ENCODE measurements at regions not wholly inside any gene's neighbourhood (a gene's known extent, or its start where the extent isn't known, plus 50 kb on each side); places are given as distances from the start of the nearest gene placed in this dataset.

DNA sequence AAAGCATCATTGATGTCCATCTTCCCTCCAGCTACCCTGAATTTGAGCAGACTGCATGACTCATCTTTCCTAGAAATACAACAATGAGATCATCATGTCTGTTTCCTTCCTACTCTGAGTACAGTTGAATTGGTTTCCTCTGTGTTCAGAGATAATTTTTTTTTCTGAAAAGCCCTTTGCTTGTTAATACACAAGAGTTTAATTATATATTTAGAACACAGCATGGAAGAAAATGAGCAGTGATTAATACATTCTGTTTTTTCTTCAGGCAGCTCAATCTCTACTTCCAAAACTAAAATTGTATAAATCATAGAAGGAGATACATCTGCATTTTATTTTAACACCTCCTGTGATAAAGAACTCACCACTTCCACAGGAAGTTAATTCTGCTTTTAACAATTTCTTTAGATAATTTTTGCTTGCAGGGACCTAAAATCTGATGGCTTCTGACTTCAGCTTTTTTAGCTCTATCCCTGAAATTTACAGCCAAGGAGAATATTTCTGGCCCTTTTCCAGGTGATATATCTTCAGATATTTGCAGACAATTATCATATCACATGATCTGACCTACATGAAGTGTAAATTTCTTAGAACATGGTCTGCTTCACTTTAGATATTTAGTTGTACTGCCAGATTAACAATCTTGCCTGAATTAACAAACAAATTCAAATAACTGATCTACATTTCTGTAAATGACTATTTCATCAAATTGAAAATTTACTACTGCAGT is 249.0 kb downstream of the TRIB2 start (continued):
- TF ChIP-seq, protein P1, sequence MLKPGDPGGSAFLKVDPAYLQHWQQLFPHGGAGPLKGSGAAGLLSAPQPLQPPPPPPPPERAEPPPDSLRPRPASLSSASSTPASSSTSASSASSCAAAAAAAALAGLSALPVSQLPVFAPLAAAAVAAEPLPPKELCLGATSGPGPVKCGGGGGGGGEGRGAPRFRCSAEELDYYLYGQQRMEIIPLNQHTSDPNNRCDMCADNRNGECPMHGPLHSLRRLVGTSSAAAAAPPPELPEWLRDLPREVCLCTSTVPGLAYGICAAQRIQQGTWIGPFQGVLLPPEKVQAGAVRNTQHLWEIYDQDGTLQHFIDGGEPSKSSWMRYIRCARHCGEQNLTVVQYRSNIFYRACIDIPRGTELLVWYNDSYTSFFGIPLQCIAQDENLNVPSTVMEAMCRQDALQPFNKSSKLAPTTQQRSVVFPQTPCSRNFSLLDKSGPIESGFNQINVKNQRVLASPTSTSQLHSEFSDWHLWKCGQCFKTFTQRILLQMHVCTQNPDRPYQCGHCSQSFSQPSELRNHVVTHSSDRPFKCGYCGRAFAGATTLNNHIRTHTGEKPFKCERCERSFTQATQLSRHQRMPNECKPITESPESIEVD (tag by site-specific recombination; IDR thresholded peaks at IDR 0.05) = peak; percentile 35; the same call in 1 of the 2 replicates
- TF ChIP-seq, protein P2, sequence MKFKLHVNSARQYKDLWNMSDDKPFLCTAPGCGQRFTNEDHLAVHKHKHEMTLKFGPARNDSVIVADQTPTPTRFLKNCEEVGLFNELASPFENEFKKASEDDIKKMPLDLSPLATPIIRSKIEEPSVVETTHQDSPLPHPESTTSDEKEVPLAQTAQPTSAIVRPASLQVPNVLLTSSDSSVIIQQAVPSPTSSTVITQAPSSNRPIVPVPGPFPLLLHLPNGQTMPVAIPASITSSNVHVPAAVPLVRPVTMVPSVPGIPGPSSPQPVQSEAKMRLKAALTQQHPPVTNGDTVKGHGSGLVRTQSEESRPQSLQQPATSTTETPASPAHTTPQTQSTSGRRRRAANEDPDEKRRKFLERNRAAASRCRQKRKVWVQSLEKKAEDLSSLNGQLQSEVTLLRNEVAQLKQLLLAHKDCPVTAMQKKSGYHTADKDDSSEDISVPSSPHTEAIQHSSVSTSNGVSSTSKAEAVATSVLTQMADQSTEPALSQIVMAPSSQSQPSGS (tag by site-specific recombination; IDR thresholded peaks at IDR 0.05; ENCODE audit: low read depth) = peak; percentile 66; the same call in 1 of the 2 replicates
- peak; percentile 57 for TF ChIP-seq ZNF366 (tag by site-specific recombination; conservative IDR thresholded peaks at IDR 0.05)
- TF ChIP-seq, protein P3, sequence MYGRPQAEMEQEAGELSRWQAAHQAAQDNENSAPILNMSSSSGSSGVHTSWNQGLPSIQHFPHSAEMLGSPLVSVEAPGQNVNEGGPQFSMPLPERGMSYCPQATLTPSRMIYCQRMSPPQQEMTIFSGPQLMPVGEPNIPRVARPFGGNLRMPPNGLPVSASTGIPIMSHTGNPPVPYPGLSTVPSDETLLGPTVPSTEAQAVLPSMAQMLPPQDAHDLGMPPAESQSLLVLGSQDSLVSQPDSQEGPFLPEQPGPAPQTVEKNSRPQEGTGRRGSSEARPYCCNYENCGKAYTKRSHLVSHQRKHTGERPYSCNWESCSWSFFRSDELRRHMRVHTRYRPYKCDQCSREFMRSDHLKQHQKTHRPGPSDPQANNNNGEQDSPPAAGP (tag by site-specific recombination; IDR thresholded peaks at IDR 0.05) = no peak
- TF ChIP-seq, protein P4, sequence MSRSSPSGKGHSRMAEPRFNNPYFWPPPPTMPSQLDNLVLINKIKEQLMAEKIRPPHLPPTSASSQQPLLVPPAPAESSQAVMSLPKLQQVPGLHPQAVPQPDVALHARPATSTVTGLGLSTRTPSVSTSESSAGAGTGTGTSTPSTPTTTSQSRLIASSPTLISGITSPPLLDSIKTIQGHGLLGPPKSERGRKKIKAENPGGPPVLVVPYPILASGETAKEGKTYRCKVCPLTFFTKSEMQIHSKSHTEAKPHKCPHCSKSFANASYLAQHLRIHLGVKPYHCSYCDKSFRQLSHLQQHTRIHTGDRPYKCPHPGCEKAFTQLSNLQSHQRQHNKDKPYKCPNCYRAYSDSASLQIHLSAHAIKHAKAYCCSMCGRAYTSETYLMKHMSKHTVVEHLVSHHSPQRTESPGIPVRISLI (tag by site-specific recombination; IDR thresholded peaks at IDR 0.05) = peak; percentile 70; the same call in 1 of the 2 replicates
- peak; percentile 57; the same call in 1 of the 2 replicates for TF ChIP-seq ZBTB21 (tag by site-specific recombination; IDR thresholded peaks at IDR 0.05)
- no peak for TF ChIP-seq ZBTB26 (tag by site-specific recombination; optimal IDR thresholded peaks at IDR 0.05)
- no peak for TF ChIP-seq ZSCAN18 (tag by site-specific recombination; IDR thresholded peaks at IDR 0.05)
- no peak for TF ChIP-seq ZNF768 (tag by site-specific recombination; IDR thresholded peaks at IDR 0.05)
- peak; percentile 19; the same call in 1 of the 2 replicates for TF ChIP-seq ZNF394 (tag by site-specific recombination; IDR thresholded peaks at IDR 0.05; ENCODE audit: borderline replicate concordance)
- peak; percentile 57 for TF ChIP-seq ZNF629 (tag by site-specific recombination; IDR thresholded peaks at IDR 0.05)
- no peak for TF ChIP-seq ZFP3 (tag by site-specific recombination; IDR thresholded peaks at IDR 0.05; ENCODE audit: low read depth)

DNA sequence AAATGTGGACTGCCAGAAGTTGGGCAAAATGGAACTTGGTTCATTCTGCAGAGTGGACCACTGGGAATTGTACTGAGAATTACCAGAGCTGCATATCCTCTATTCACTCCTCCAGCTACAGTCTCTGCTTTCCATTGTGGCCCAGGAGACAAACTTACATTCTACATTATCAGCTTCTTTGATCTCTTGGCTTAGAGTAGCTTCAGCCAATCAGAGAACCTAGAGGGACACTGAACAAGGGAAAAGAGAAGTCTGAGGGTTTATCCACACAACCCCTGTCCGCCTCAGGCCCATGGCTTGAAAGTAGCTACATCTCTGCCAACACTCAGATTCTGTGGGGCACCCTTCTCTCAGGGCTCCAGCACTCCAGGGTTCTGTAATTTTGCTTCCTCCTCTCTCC is 251.1 kb downstream of the TRIB2 start:
- Histone ChIP-seq H3K27ac (ENCODE audit: extremely low read depth, low read depth, low read length) (no peak overlapping the region), H3K4me3 (ENCODE audit: low read depth, low read length) (no peak overlapping the region), H3K9me3 (ENCODE audit: control insufficient read depth, insufficient read depth, low read depth, low read length) (no peaks in the 10 kb centered on the region), H3K4me1 (ENCODE audit: control insufficient read depth, insufficient read depth, low read length) (peaks cover 2% of the 10 kb centered on the region; the same call in 1 of the 2 replicates), H3K36me3 (ENCODE audit: control insufficient read depth in 2 of 2, insufficient read depth in 1 of 2, low read length in 2 of 2) (no peaks in the 10 kb centered on the region)
- CTCF ChIA-PET = interaction anchor here (0.6 to 1.8 kb wide), 2 partner anchors 39 to 294 kb away, joined by 3 to 7 read pairs; no protein-coding TSS in a partner anchor
- POLR2A ChIA-PET = no interaction called here
- TF ChIP-seq ZSCAN16 (tag by site-specific recombination; IDR thresholded peaks at IDR 0.05) (no peak), YY2 (tag by site-specific recombination; IDR thresholded peaks at IDR 0.05) (no peak), ZNF140 (tag by site-specific recombination; IDR thresholded peaks at IDR 0.05) (no peak), SP2 (tag by site-specific recombination; IDR thresholded peaks at IDR 0.05) (no peak), PBX3 (CRISPR knock-in tag; IDR thresholded peaks at IDR 0.05) (no peak), ZFP37 (tag by site-specific recombination; IDR thresholded peaks at IDR 0.05) (no peak), ZNF16 (tag by site-specific recombination; IDR thresholded peaks at IDR 0.05; ENCODE audit: low read depth) (no peak), ZNF19 (tag by site-specific recombination; IDR thresholded peaks at IDR 0.05; ENCODE audit: low read depth) (no peak), ZNF202 (tag by site-specific recombination; IDR thresholded peaks at IDR 0.05; ENCODE audit: borderline replicate concordance) (no peak)
- TF ChIP-seq, protein P5, sequence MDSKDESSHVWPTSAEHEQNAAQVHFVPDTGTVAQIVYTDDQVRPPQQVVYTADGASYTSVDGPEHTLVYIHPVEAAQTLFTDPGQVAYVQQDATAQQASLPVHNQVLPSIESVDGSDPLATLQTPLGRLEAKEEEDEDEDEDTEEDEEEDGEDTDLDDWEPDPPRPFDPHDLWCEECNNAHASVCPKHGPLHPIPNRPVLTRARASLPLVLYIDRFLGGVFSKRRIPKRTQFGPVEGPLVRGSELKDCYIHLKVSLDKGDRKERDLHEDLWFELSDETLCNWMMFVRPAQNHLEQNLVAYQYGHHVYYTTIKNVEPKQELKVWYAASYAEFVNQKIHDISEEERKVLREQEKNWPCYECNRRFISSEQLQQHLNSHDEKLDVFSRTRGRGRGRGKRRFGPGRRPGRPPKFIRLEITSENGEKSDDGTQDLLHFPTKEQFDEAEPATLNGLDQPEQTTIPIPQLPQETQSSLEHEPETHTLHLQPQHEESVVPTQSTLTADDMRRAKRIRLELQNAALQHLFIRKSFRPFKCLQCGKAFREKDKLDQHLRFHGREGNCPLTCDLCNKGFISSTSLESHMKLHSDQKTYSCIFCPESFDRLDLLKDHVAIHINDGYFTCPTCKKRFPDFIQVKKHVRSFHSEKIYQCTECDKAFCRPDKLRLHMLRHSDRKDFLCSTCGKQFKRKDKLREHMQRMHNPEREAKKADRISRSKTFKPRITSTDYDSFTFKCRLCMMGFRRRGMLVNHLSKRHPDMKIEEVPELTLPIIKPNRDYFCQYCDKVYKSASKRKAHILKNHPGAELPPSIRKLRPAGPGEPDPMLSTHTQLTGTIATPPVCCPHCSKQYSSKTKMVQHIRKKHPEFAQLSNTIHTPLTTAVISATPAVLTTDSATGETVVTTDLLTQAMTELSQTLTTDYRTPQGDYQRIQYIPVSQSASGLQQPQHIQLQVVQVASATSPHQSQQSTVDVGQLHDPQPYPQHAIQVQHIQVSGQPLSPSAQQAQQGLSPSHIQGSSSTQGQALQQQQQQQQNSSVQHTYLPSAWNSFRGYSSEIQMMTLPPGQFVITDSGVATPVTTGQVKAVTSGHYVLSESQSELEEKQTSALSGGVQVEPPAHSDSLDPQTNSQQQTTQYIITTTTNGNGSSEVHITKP (tag by site-specific recombination; IDR thresholded peaks at IDR 0.05) = no peak
